ENCODE measurements at regions not wholly inside any gene's neighbourhood (a gene's known extent, or its start where the extent isn't known, plus 50 kb on each side); places are given as distances from the start of the nearest gene placed in this dataset.

DNA sequence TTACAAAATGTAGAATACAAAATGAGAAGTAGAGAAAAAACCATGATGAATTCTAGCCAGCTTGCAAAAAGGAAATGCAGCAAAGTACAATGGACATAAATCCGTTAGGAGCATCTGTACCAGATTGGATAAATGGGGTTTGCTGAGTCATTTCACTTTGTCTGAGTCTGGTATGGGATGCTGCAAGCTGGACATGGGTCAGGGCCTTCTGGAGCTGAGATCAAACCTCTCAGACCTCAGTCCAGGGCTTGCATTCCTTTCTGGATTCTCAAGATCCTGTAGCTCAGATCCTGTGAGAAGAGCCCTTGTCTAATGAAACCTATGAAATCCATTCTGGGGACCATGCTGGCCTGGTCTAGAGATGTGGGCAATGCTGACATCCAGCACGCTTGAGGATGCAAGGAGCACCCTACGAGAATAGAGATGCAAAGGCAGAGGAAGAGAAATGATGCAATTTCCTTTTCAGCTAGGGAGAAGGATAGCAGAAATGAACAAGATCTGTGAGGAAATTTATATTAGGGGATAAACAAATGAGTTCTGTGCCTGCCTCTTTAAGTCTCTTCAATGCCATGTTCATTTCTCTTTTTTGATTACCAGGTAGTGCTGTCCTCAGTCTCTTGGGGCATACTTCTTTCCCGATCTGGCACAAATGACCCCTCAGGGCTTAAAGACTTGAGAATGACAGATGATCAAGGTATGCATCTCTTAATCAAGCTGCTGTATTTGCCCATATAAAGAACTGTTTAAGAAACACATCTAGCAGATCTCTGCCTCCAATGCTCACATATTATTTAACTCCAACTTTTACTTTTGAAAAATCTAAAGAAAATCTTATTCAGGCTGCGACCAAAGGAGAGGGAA, 230.4 kb downstream of the MEIS1 start:
- TF ChIP-seq, protein P1, sequence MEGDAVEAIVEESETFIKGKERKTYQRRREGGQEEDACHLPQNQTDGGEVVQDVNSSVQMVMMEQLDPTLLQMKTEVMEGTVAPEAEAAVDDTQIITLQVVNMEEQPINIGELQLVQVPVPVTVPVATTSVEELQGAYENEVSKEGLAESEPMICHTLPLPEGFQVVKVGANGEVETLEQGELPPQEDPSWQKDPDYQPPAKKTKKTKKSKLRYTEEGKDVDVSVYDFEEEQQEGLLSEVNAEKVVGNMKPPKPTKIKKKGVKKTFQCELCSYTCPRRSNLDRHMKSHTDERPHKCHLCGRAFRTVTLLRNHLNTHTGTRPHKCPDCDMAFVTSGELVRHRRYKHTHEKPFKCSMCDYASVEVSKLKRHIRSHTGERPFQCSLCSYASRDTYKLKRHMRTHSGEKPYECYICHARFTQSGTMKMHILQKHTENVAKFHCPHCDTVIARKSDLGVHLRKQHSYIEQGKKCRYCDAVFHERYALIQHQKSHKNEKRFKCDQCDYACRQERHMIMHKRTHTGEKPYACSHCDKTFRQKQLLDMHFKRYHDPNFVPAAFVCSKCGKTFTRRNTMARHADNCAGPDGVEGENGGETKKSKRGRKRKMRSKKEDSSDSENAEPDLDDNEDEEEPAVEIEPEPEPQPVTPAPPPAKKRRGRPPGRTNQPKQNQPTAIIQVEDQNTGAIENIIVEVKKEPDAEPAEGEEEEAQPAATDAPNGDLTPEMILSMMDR (IDR thresholded peaks at IDR 0.05): no peak
- no peak for TF ChIP-seq POLR2A (IDR thresholded peaks at IDR 0.05)

Data from Peyer's patch (tissue), 4 donors.